Activated CD4-positive, alpha-beta memory T cell treated with anti-CD3 and anti-CD28 coated beads for 36 hours (primary cell): ENCODE measurements at regions not wholly inside any gene's neighbourhood (a gene's known extent, or its start where the extent isn't known, plus 50 kb on each side); places are given as distances from the start of the nearest gene placed in this dataset.
"Not testable (repeated sequence)": the region's sequence is repeated elsewhere in the genome, so short reads cannot be mapped to it uniquely, and the experiment has no call there.

Experiments used
- CTCF ChIA-PET: fragments of 350-600 bp; sonication (Branson Sonifier 250); formaldehyde crosslinking; loops from one replicate; lab custom pipeline; 2021; ENCODE audit warnings: antibody characterized with exemption, inconsistent platforms; lab: Charles Lee
- POLR2A ChIA-PET: fragments of 350-600 bp; sonication (Branson Sonifier 250); formaldehyde crosslinking; loops from one replicate; lab custom pipeline; 2021; ENCODE audit warnings: antibody characterized with exemption; lab: Charles Lee
- DNase-seq: peaks from one replicate; pipeline ENCODE4 v3.0.0-alpha.2; 2020
- H3K27ac Mint-ChIP-seq: one replicate; pipeline ENCODE4 v1.8.0; 2021; ENCODE audit warnings: mixed read lengths
- H3K27me3 Mint-ChIP-seq: one replicate; pipeline ENCODE4 v1.8.0; 2021; ENCODE audit warnings: mixed read lengths
- H3K36me3 Mint-ChIP-seq: one replicate; pipeline ENCODE4 v1.8.0; 2021; ENCODE audit warnings: mixed read lengths
- H3K4me1 Mint-ChIP-seq: one replicate; pipeline ENCODE4 v1.8.0; 2021; ENCODE audit warnings: low read depth, mixed read lengths
- H3K4me3 Mint-ChIP-seq: one replicate; pipeline ENCODE4 v1.8.0; 2021; ENCODE audit warnings: mild to moderate bottlenecking, mixed read lengths
- H3K9me3 Mint-ChIP-seq: one replicate; pipeline ENCODE4 v1.8.0; 2021; ENCODE audit warnings: mixed read lengths
- intact Hi-C: fragments of 100-400 bp; cut with micrococcal nuclease; formaldehyde crosslinking; loops from one replicate; pipeline ENCODE4 v1.15.1; 2023

DNA sequence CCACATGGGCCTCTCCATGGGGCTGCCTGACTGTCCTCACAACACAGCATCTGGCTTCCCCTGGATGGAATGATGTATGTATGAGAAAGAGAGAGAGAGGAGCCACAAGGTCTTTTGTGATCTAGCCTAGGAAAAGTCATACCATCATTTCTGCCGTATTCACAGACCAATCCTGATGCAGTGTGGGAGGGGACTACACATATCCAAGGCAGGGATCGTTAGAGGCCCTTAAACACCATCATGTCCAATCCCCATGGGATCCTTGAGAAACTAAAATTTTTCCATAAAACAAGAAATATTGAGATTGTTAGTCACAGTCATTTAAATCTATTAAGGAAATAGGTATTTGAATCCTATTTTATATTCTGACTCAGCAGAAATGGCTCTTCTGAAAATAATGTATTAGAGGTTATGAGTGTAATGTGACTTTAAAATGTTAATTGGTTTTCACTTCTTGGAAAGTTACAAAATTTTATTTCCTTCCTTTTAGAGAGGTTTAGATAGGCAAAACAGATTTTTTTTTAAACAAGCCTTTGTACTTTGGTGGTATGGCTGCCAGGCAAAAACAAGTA, 65.1 kb upstream of the TSC22D2 start:
- intact Hi-C loops, result no loop called here
- Mint-ChIP-seq H3K27me3 (peaks cover 4% of the 10 kb centered on the region), H3K36me3 (no peaks in the 10 kb centered on the region), H3K27ac (no peak overlapping the region), H3K4me1 (no peaks in the 10 kb centered on the region), H3K4me3 (no peak overlapping the region), H3K9me3 (no peaks in the 10 kb centered on the region)
- ChIA-PET POLR2A (no interaction called here), CTCF (no interaction called here)
- no peak for DNase-seq

DNA sequence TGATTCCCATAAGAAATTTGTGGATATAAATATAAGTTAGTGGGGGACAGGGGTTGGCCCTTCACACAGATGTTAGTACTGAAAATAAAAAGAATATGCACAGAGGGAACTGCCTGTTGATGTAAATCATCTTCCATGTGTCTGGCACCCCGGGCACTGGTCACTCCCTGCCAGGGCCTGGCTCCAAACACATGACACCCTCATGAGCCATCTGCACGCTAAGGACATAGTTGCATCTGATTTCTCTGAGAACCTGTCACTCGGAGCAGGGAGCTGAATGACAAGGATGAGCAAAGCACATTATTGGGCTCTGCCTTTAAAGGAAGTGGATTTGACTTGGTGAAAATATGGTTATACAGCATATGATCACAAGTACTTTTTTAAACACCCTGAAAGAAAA, 66.2 kb upstream of the TSC22D2 start:
- CTCF ChIA-PET, result no interaction called here

DNA sequence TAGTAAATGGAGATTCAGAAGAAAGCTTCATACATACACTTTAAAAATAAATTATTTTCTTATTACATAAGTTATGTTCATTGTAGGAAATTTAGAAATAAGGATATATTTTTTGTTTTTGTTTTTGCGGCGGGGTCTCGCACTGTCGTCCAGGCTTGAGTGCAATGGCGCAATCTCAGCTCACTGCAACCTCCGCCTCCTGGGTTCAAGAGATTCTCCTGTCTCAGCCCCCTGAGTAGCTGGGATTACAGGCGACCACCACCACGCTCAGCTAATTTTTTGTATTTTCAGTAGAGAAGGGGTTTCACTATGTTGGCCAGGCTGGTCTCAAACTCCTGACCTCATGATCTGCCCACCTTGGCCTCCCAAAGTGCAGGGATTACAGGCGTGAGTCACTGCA, 71.7 kb upstream of the TSC22D2 start:
- CTCF ChIA-PET, H3K9me3 Mint-ChIP-seq, H3K4me3 Mint-ChIP-seq, POLR2A ChIA-PET, DNase-seq, H3K27me3 Mint-ChIP-seq, H3K27ac Mint-ChIP-seq, H3K4me1 Mint-ChIP-seq, intact Hi-C loops, H3K36me3 Mint-ChIP-seq: not testable (repeated sequence)

More for the DNA sequence above, 66.2 kb upstream of the TSC22D2 start:
- POLR2A ChIA-PET, result no interaction called here
- no peak for DNase-seq
- no peaks in the 10 kb centered on the region for H3K36me3 Mint-ChIP-seq
- no peak overlapping the region for H3K4me3 Mint-ChIP-seq
- H3K27me3 Mint-ChIP-seq, result peaks cover 5% of the 10 kb centered on the region
- H3K9me3 Mint-ChIP-seq, result no peaks in the 10 kb centered on the region
- H3K27ac Mint-ChIP-seq, result no peak overlapping the region
- H3K4me1 Mint-ChIP-seq, result no peaks in the 10 kb centered on the region
- intact Hi-C loops, result no loop called here

DNA sequence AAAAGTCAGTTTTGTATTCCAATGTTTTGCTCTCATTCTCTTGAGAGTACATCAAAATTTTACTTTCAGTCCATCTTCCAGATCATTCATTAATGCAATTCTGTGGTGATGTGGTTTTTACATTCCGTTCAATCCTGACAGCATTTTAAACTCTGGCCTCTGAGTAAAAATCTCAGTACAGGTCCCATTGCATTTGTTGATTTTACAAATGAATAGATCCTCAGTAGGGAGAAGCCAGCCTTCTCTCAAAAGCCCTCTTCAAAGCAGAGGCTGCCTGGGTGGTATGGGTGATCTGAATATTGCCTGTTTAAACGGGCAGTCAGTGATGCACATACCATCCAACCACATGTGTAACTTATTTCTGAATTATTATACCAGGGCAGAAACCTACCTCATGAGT, 72.5 kb upstream of the TSC22D2 start:
- H3K4me3 Mint-ChIP-seq, result no peak overlapping the region
- H3K4me1 Mint-ChIP-seq, result no peaks in the 10 kb centered on the region
- ChIA-PET CTCF (no interaction called here), POLR2A (no interaction called here)
- H3K9me3 Mint-ChIP-seq, result no peaks in the 10 kb centered on the region
- no peak for DNase-seq
- H3K36me3 Mint-ChIP-seq, result no peaks in the 10 kb centered on the region
- H3K27me3 Mint-ChIP-seq, result peaks cover 8% of the 10 kb centered on the region
- no peak overlapping the region for H3K27ac Mint-ChIP-seq
- intact Hi-C loops, result no loop called here

DNA sequence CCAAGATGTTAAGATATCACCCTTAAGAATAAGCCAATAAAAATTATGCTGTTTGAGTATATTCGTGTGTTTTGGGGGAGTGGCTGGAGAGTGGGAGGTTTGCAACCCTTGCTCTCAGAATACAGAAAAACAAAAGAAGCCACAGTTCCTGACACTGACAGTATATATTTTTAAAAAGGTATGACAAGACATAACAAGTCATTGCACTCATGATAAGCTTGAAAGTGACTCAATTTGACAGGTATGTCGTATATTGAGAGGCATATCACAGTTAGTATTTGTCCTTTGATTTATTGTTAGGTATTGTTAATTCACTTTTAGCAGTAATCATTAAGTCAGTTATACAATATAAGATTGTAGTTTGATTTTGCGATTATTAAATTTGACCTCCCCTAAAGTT, 73.1 kb upstream of the TSC22D2 start:
- Mint-ChIP-seq H3K4me3 (no peak overlapping the region), H3K4me1 (no peaks in the 10 kb centered on the region), H3K27ac (no peak overlapping the region), H3K36me3 (no peaks in the 10 kb centered on the region), H3K27me3 (peaks cover 8% of the 10 kb centered on the region), H3K9me3 (no peaks in the 10 kb centered on the region)
- POLR2A ChIA-PET, result no interaction called here
- DNase-seq, result no peak
- CTCF ChIA-PET, result no interaction called here
- intact Hi-C loops, result no loop called here

DNA sequence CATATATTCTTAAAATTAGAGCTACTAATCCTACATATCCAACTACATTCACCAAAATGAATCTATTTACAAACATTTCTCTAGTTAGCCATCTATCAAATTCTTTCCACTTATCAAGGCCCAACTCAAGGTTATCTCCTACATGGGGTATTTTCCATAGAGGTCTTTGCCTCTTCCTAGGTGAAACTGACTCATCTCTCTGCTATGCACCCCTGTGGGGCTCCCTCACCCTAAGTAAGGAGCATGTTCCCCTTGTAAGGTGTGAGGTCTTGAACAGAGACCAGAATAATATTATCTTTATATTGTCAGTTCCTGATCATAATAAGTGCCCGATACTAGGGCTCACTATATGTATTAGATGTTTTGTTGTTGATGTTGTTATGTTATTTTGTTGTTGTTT, 74.6 kb upstream of the TSC22D2 start:
- ChIA-PET POLR2A (no interaction called here), CTCF (no interaction called here)
- no peaks in the 10 kb centered on the region for H3K36me3 Mint-ChIP-seq
- intact Hi-C loops, result no loop called here
- DNase-seq, result no peak
- no peaks in the 10 kb centered on the region for H3K9me3 Mint-ChIP-seq
- peaks cover 1% of the 10 kb centered on the region for H3K4me1 Mint-ChIP-seq
- peaks cover 11% of the 10 kb centered on the region for H3K27me3 Mint-ChIP-seq
- H3K27ac Mint-ChIP-seq, result no peak overlapping the region
- no peak overlapping the region for H3K4me3 Mint-ChIP-seq

DNA sequence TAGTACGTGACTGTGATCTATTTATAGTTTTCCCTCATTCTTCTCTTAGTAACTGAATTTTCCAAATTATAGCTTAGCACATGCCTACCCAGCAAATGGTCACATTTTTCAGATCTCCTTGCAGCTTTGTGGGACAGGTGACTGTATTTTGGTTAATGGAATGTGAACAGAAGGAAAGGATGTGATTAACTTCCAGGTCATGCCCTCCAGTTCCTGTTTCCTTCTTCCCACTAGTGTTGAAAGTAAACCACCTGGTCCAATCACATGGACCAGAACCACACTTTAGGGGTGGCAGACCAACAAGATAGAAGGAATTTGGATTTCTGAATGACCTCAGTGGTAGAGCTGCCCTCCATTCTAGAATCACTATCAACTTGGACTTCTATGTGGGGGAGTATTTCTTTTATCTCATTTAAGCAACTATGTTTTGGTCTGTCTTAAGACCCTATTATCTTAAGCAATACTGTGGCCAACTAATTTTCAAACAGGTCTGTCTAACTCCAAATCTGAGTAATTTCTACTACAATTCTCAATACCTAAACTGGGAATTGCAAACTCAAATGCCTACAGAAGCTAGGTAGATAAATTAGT, 76.0 kb upstream of the TSC22D2 start:
- no peak for DNase-seq
- Mint-ChIP-seq H3K4me3 (no peak overlapping the region), H3K36me3 (no peaks in the 10 kb centered on the region), H3K27ac (no peak overlapping the region), H3K27me3 (peaks cover 16% of the 10 kb centered on the region), H3K4me1 (peaks cover 1% of the 10 kb centered on the region), H3K9me3 (no peaks in the 10 kb centered on the region)
- ChIA-PET CTCF (no interaction called here), POLR2A (no interaction called here)
- intact Hi-C loops, result no loop called here

DNA sequence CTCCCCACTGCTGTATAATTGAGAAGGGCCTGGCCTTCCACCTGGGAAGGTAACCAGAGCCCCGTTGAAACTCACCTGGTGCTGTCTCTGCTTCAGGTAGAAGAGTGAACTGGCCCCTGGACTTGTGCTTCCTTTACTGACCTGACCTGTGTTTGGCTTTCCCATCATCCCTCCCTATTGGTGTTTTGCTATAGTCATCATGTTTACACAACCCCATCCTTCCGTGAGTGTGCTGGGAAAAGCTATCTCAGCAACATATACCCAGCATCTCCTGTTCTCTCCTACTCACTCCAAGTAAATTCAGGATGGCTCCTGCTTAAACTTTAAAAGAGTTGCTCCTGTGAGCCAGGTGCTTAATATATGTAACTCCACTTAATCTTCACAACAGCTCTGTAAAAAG, 77.2 kb upstream of the TSC22D2 start:
- Mint-ChIP-seq H3K27me3 (peaks cover 11% of the 10 kb centered on the region), H3K27ac (no peak overlapping the region), H3K4me1 (peaks cover 1% of the 10 kb centered on the region), H3K36me3 (no peaks in the 10 kb centered on the region), H3K4me3 (no peak overlapping the region), H3K9me3 (no peaks in the 10 kb centered on the region)
- DNase-seq, result no peak
- ChIA-PET CTCF (no interaction called here), POLR2A (no interaction called here)
- intact Hi-C loops, result no loop called here

DNA sequence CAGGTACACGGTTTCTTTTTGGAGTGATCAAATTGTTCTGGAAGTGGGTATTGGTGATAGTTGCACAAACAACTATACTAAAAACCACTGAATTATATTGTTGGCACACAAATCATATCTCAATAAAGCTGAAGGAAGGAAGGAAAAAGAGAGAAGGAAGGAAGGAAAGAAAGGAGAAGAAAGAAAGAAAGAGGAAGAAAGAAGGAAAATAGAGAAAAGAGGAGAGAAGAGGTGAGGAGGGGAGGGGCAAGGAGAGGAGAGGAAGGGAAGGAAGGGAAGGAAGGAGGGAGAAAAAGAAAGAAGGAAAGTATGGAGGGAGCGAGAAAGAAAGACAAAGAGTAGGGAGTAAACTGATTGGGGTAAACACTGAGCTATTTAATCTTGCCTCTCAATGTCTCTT, 77.9 kb upstream of the TSC22D2 start:
- intact Hi-C loops, result no loop called here
- peaks cover 1% of the 10 kb centered on the region for H3K4me1 Mint-ChIP-seq
- no peaks in the 10 kb centered on the region for H3K36me3 Mint-ChIP-seq
- no peak for DNase-seq
- no peak overlapping the region for H3K4me3 Mint-ChIP-seq
- no peaks in the 10 kb centered on the region for H3K9me3 Mint-ChIP-seq
- no peak overlapping the region for H3K27ac Mint-ChIP-seq
- POLR2A ChIA-PET, result no interaction called here
- CTCF ChIA-PET, result interaction anchor here (0.6 kb wide), 1 partner anchor 363 kb away, joined by 3 read pairs; no protein-coding TSS in a partner anchor
- H3K27me3 Mint-ChIP-seq, result peaks cover 14% of the 10 kb centered on the region

DNA sequence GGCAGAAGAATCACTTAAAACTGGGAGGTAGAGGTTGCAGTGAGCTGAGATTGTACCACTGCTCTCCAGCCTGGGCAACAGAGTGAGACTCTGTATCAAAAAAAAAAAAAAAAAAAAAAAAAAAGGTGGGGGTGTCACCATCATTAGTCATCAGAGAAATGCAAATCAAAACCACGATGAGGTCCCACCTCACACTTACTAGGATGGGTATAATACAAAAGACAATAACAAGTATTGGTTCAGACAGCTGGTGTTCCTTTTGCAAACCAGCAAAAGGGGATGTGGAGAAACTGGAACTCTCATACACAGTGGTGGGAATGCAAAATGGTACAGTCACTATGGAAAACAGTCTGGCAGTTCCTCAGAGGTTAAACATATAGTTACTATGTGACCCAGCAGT, 78.7 kb upstream of the TSC22D2 start:
- H3K36me3 Mint-ChIP-seq, result no peaks in the 10 kb centered on the region
- no peak for DNase-seq
- H3K27me3 Mint-ChIP-seq, result peaks cover 16% of the 10 kb centered on the region
- H3K4me1 Mint-ChIP-seq, result peaks cover 1% of the 10 kb centered on the region
- ChIA-PET CTCF (no interaction called here), POLR2A (no interaction called here)
- intact Hi-C loops, result no loop called here
- H3K27ac Mint-ChIP-seq, result no peak overlapping the region
- no peaks in the 10 kb centered on the region for H3K9me3 Mint-ChIP-seq
- H3K4me3 Mint-ChIP-seq, result no peak overlapping the region

DNA sequence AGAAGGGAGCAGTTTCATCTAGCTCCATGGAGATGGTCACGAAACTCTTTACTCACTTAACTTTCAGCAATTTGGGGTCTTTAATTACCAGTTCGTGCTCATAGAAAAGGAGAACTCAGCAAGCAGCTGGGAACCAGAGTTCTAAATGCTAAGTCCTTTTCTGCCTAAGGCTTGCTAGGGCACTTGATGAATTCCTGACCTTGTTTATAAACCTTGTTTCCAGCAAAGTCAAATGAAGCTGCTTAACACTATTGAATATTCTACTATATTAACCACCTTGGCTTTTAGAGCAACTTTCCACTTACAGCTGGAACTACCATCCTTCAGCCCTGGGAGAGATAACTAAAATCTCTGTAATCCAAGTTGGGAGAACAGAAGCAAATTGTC, 79.5 kb upstream of the TSC22D2 start:
- H3K4me3 Mint-ChIP-seq, result no peak overlapping the region
- peaks cover 16% of the 10 kb centered on the region for H3K27me3 Mint-ChIP-seq
- peaks cover 1% of the 10 kb centered on the region for H3K4me1 Mint-ChIP-seq
- CTCF ChIA-PET, result interaction anchor here (0.8 kb wide), 1 partner anchor 167 kb away, joined by 4 read pairs; no protein-coding TSS in a partner anchor
- no peak for DNase-seq
- no peak overlapping the region for H3K27ac Mint-ChIP-seq
- POLR2A ChIA-PET, result no interaction called here
- intact Hi-C loops, result no loop called here
- no peaks in the 10 kb centered on the region for H3K9me3 Mint-ChIP-seq
- H3K36me3 Mint-ChIP-seq, result no peaks in the 10 kb centered on the region

DNA sequence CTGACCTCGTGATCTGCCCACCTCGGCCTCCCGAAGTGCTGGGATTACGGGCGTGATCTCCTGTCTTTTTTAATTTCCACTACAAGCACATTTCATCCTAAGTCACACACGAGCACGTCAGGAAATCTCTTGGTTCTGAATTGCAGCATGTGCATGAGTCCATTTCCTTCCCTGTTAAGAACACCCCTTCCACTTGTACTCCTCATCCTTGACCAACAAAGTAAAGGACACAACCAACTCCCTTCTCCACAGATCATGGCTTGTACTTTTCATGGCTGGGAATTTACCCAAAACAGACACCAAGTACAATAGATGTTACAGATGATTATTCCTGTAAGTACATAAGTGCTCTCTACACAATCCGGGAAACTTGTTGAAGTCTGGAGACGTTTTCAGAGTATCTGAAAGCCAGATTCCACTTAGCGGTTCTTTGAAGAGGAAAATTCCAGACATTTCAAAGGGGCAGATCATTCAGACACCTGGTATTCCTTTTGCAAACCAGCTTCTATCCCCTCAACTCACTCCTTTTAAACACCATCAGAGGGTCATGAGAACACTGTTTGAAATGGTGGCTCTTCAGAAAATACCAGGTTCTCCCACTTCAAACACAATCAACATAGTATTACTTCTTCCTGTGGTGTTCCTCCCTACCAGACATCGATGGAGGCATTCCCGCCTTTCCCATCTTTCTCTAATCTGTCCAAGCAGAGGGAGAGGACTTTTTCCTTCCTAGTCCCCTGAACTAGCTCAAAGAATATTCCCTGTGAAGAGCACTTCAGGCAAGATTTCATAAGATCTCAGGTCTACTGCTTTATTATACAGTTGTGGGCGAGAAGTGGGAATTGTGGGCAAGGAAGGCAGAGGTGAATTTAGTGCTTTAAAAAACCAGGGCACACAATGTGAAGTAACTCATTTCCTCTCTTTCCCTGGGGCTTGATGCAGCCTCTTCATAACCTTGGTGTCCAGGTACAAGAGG, 80.1 kb upstream of the TSC22D2 start:
- peaks cover 1% of the 10 kb centered on the region for H3K4me1 Mint-ChIP-seq
- H3K27me3 Mint-ChIP-seq, result peaks cover 17% of the 10 kb centered on the region
- no peak overlapping the region for H3K4me3 Mint-ChIP-seq
- H3K9me3 Mint-ChIP-seq, result no peaks in the 10 kb centered on the region
- H3K36me3 Mint-ChIP-seq, result no peaks in the 10 kb centered on the region
- POLR2A ChIA-PET, result no interaction called here
- no peak for DNase-seq
- intact Hi-C loops, result no loop called here
- CTCF ChIA-PET, result interaction anchor here (0.8 kb wide), 1 partner anchor 168 kb away, joined by 4 read pairs; no protein-coding TSS in a partner anchor
- H3K27ac Mint-ChIP-seq, result no peak overlapping the region
